ENCODE measurements at regions not wholly inside any gene's neighbourhood (a gene's known extent, or its start where the extent isn't known, plus 50 kb on each side); places are given as distances from the start of the nearest gene placed in this dataset.

- H3K9me3 ChIP-seq, result no peaks in the 10 kb centered on the region
- no peaks in the 10 kb centered on the region for H3K36me3 ChIP-seq (ENCODE audit: control insufficient read depth, insufficient read depth, low read length)
- no peak for DNase-seq
- H3K27ac Mint-ChIP-seq (ENCODE audit: unreplicated experiment), result no peak overlapping the region
- H3K36me3 Mint-ChIP-seq (ENCODE audit: insufficient read depth, unreplicated experiment), result no peaks in the 10 kb centered on the region
- H3K9me3 Mint-ChIP-seq (ENCODE audit: unreplicated experiment), result no peaks in the 10 kb centered on the region
- no peak for TF ChIP-seq CTCF (IDR thresholded peaks at IDR 0.05; ENCODE audit: insufficient read depth in 1 of 2, low read depth in 1 of 2, low read length in 1 of 2, severe bottlenecking in 1 of 2, unreplicated experiment in 1 of 2)
- intact Hi-C loops (cut with micrococcal nuclease; ENCODE audit: unreplicated experiment), result no loop called here
- no peaks in the 10 kb centered on the region for H3K4me1 ChIP-seq
- BruUV-seq (replicated peaks), result no TSS peak
- peaks cover 19% of the 10 kb centered on the region for H3K27me3 Mint-ChIP-seq (ENCODE audit: insufficient read depth, unreplicated experiment)
- no peaks in the 10 kb centered on the region for H3K27me3 ChIP-seq (replicated peaks; ENCODE audit: control insufficient read depth, insufficient read depth, low read length)
- no peaks in the 10 kb centered on the region for H3K4me1 Mint-ChIP-seq (ENCODE audit: low read depth, unreplicated experiment)
- H3K4me3 ChIP-seq (ENCODE audit: low read depth, low read length), result no peak overlapping the region
- CTCF ChIA-PET, result no interaction called here
- no peak overlapping the region for H3K4me3 Mint-ChIP-seq (ENCODE audit: unreplicated experiment)
- POLR2A ChIA-PET, result no interaction called here
Measured at GRCh38 chr1:209223791-209224190, 359.7 kb upstream of the CAMK1G start.

- H3K4me3 Mint-ChIP-seq (ENCODE audit: unreplicated experiment), result no peak overlapping the region
- H3K9me3 ChIP-seq, result no peaks in the 10 kb centered on the region
- no peak overlapping the region for H3K4me3 ChIP-seq (ENCODE audit: low read depth, low read length)
- no peaks in the 10 kb centered on the region for H3K4me1 Mint-ChIP-seq (ENCODE audit: low read depth, unreplicated experiment)
- no peaks in the 10 kb centered on the region for H3K36me3 ChIP-seq (ENCODE audit: control insufficient read depth, insufficient read depth, low read length)
- H3K27me3 Mint-ChIP-seq (ENCODE audit: insufficient read depth, unreplicated experiment), result peaks cover 21% of the 10 kb centered on the region
- ChIA-PET CTCF (no interaction called here), POLR2A (no interaction called here)
- BruUV-seq (replicated peaks), result no TSS peak
- H3K4me1 ChIP-seq, result no peaks in the 10 kb centered on the region
- no peak for TF ChIP-seq CTCF (IDR thresholded peaks at IDR 0.05; ENCODE audit: insufficient read depth in 1 of 2, low read depth in 1 of 2, low read length in 1 of 2, severe bottlenecking in 1 of 2, unreplicated experiment in 1 of 2)
- DNase-seq, result no peak
- H3K27me3 ChIP-seq (replicated peaks; ENCODE audit: control insufficient read depth, insufficient read depth, low read length), result no peaks in the 10 kb centered on the region
- H3K27ac Mint-ChIP-seq (ENCODE audit: unreplicated experiment), result no peak overlapping the region
- H3K36me3 Mint-ChIP-seq (ENCODE audit: insufficient read depth, unreplicated experiment), result no peaks in the 10 kb centered on the region
- intact Hi-C loops (cut with micrococcal nuclease; ENCODE audit: unreplicated experiment), result no loop called here
- no peaks in the 10 kb centered on the region for H3K9me3 Mint-ChIP-seq (ENCODE audit: unreplicated experiment)
Measured at GRCh38 chr1:209224886-209225285, 358.6 kb upstream of the CAMK1G start.

GRCh38 chr1:209227171-209227570 is 356.3 kb upstream of the CAMK1G start:
- DNase-seq, result no peak
- intact Hi-C loops (cut with micrococcal nuclease; ENCODE audit: unreplicated experiment), result no loop called here
- Mint-ChIP-seq H3K9me3 (ENCODE audit: unreplicated experiment) (no peaks in the 10 kb centered on the region), H3K27ac (ENCODE audit: unreplicated experiment) (no peak overlapping the region), H3K4me3 (ENCODE audit: unreplicated experiment) (no peak overlapping the region), H3K36me3 (ENCODE audit: insufficient read depth, unreplicated experiment) (no peaks in the 10 kb centered on the region), H3K4me1 (ENCODE audit: low read depth, unreplicated experiment) (no peaks in the 10 kb centered on the region), H3K27me3 (ENCODE audit: insufficient read depth, unreplicated experiment) (peaks cover 21% of the 10 kb centered on the region)
- ChIA-PET POLR2A (no interaction called here), CTCF (interaction anchor here (1.2 kb wide), 1 partner anchor 19 kb away, joined by 3 read pairs; no protein-coding TSS in a partner anchor)
- Histone ChIP-seq H3K4me1 (no peaks in the 10 kb centered on the region), H3K9me3 (no peaks in the 10 kb centered on the region), H3K4me3 (ENCODE audit: low read depth, low read length) (no peak overlapping the region), H3K27me3 (replicated peaks; ENCODE audit: control insufficient read depth, insufficient read depth, low read length) (no peaks in the 10 kb centered on the region), H3K36me3 (ENCODE audit: control insufficient read depth, insufficient read depth, low read length) (no peaks in the 10 kb centered on the region)
- no peak for TF ChIP-seq CTCF (IDR thresholded peaks at IDR 0.05; ENCODE audit: insufficient read depth in 1 of 2, low read depth in 1 of 2, low read length in 1 of 2, severe bottlenecking in 1 of 2, unreplicated experiment in 1 of 2)
- no TSS peak for BruUV-seq (replicated peaks)

Data from Caco-2 (cell line).